SK-N-SH treated with all-trans-retinoic acid at 6 μM for 48 hours (cell line): ENCODE measurements at regions not wholly inside any gene's neighbourhood (a gene's known extent, or its start where the extent isn't known, plus 50 kb on each side); places are given as distances from the start of the nearest gene placed in this dataset.

Experiments
- RARB ChIP-seq: fragments of 250-450 bp; sonication (Bioruptor Pico); IDR thresholded peaks from 2 replicates; pipeline ENCODE4 v1.8.0; 2021; ENCODE audit warnings: mild to moderate bottlenecking, moderate library complexity
- SNAI2 ChIP-seq: fragments of 250-450 bp; sonication (Bioruptor Pico); IDR thresholded peaks from 2 replicates; pipeline ENCODE4 v1.5.0; 2020; ENCODE audit warnings: mild to moderate bottlenecking, moderate library complexity
- ZFP3 ChIP-seq: fragments of 250-450 bp; sonication (Bioruptor Pico); IDR thresholded peaks from 2 replicates; pipeline ENCODE4 v1.5.0; 2020; ENCODE audit warnings: mild to moderate bottlenecking, moderate library complexity

DNA sequence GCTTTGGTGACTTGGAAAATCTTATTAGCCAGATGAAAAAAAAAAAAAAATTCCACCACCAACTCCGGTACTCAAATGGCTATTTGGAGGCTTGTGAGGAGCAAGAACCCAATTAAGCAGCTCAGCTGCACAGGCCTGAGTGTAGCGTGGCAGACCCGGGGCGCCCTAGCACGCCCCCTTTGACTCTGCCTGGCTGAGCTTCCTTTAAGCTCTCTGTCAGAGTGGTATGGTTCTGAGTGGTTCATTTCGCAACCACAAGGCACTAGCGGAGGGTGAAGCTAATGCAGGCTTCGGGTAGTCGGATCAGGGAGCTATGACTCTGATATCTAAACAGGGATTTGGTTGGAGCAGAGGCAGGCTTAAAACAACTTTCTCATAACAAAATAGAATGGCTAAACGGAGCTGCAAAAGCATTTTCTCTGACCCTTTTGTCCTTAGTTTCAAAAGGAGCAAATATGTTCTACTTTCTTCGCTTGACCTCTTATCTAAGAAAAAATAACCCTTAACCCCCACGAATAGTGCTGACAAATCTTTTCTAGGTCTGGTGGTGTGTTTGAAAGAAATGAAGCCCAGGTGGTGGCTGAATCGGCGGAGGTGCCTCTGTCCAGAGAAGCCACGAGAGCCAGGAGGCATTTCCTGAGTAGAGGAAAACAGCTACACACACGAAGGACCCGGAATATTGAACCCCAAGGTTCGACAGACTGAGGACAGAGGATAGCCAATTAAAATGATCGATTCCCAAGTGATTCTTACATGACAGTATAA, 285.4 kb upstream of the GLI3 start:
- TF ChIP-seq SNAI2 (CRISPR knock-in tag) (no peak), ZFP3 (CRISPR knock-in tag) (no peak), RARB (CRISPR knock-in tag) (no peak)
